Heart left ventricle (tissue), 13 donors: ENCODE measurements at regions not wholly inside any gene's neighbourhood (a gene's known extent, or its start where the extent isn't known, plus 50 kb on each side); places are given as distances from the start of the nearest gene placed in this dataset.

Experiments used
- CTCF ChIP-seq, 12 donors: fragments of 200-600 bp; sonication (generic) in 4 of 12; IDR thresholded peaks; one replicate each; pipeline versions ENCODE4 v1.5.0 to v1.8.0; 2018 to 2022; ENCODE audit warnings: antibody characterized with exemption in 12 of 12, mild to moderate bottlenecking in 5 of 12
- POLR2A ChIP-seq, 2 donors: fragments of 450-650 bp; IDR thresholded peaks; one replicate each; pipeline ENCODE4 v1.6.1; 2017; ENCODE audit warnings: antibody characterized with exemption in 2 of 2, mild to moderate bottlenecking in 2 of 2, moderate library complexity in 2 of 2
- donor health status: ischemic (EF 13 %, LVEDD 7.1; RV severe dilation, severe dysfunction).
- donor health status: DM: no; HTN: yes; CAD: no.
- donor health status: DM: no; HTN: no; CAD: no.
- donor health status: ischemic (EF 25% LVEDD 6.9; RV normal size, moderate dysfunction).
- donor health status: ischemic (EF 25% LVEDD 5.7; RV mildly dilated, moderate dysfunction).
- donor health status: ischemic (EF 35%, LVEDD 5.7; RV mildly dilated, moderate dysfunction).
- donor health status: nonischemic (EF 11% LVEDD 7.7; RV severe dilation, severe dysfunction).
- donor health status: DM: yes; HTN: yes; CAD: no.
- donor health status: PGD.
- donor health status: ischemic (EF 29% LVEDD 5.4; RV normal size, mild dysfunction).
- donor health status: nonischemic (EF 23%, LVEDD 6.1; RV moderate dilation, normal function).

DNA sequence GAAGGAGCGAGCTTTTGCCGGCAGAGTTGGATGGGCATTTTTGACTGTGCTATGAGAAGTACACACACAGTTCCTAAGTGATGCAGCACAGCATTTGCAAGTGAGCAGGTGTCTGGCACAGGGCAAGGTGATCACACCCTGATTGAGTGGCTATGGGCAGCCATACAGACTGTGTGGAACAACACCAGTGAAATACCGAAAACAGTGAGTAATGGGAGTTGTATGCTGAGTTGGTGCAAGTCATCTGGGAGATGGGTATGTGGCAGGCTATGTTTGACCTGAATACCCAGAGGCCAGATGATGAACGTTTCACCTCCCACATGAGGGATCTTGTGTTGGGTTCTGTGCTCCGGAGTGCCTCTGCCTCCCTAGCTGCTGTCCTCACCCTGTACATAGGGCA is 53.5 kb upstream of the TIPARP start:
- TF ChIP-seq CTCF (IDR thresholded peaks at IDR 0.05) (no peak), POLR2A (IDR thresholded peaks at IDR 0.05) (no peak)
